ENCODE measurements at regions not wholly inside any gene's neighbourhood (a gene's known extent, or its start where the extent isn't known, plus 50 kb on each side); places are given as distances from the start of the nearest gene placed in this dataset.

DNA sequence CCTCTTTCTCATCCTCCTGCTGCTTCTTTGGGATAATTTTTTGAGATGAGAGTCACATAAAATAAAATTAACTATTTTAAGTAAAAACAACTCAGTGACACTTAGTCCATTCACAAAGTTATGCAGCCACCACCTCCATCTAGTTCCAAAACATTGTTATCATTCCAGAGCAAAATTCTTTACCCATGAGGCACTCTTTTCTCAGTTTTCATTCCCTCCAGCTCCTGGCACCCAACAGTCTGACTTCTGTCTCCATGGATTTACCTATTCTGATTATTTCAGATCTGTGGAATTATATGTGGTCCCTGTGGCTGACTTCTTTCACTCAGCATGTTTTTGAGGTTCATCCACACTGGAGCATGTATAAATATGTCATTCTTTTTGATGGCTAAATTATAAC, 239.9 kb upstream of the DYNLRB2 start:
- DNase-seq (ENCODE audit: low read depth): peak; percentile 68
- no peak overlapping the region for H3K4me3 ChIP-seq (ENCODE audit: low read length)
- TF ChIP-seq, protein P1, sequence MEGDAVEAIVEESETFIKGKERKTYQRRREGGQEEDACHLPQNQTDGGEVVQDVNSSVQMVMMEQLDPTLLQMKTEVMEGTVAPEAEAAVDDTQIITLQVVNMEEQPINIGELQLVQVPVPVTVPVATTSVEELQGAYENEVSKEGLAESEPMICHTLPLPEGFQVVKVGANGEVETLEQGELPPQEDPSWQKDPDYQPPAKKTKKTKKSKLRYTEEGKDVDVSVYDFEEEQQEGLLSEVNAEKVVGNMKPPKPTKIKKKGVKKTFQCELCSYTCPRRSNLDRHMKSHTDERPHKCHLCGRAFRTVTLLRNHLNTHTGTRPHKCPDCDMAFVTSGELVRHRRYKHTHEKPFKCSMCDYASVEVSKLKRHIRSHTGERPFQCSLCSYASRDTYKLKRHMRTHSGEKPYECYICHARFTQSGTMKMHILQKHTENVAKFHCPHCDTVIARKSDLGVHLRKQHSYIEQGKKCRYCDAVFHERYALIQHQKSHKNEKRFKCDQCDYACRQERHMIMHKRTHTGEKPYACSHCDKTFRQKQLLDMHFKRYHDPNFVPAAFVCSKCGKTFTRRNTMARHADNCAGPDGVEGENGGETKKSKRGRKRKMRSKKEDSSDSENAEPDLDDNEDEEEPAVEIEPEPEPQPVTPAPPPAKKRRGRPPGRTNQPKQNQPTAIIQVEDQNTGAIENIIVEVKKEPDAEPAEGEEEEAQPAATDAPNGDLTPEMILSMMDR (conservative IDR thresholded peaks at IDR 0.05; ENCODE audit: low read depth, low read length): no peak

DNA sequence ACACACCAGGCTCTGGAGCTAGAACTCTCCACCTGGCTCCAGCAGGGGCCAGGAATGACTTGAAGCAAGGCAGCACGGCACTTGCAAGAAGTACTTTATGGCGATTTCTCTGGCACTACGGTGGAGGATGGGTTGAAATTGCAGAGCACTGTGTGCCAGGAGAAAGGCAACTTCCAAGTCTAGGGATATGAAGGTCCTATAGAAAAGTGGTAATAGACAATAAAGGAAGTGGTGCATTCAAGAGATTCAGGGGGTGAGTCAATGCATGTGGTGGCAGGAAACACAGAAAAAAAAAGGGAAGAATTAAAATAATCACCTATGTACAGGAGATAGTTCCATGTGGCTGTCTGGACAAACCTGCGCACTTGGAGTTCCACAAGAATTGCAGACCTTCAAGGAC, 240.3 kb upstream of the DYNLRB2 start:
- TF ChIP-seq, protein P1 (conservative IDR thresholded peaks at IDR 0.05; ENCODE audit: low read depth, low read length): no peak
- no peak for DNase-seq (ENCODE audit: low read depth)
- H3K4me3 ChIP-seq (ENCODE audit: low read length): no peak overlapping the region

DNA sequence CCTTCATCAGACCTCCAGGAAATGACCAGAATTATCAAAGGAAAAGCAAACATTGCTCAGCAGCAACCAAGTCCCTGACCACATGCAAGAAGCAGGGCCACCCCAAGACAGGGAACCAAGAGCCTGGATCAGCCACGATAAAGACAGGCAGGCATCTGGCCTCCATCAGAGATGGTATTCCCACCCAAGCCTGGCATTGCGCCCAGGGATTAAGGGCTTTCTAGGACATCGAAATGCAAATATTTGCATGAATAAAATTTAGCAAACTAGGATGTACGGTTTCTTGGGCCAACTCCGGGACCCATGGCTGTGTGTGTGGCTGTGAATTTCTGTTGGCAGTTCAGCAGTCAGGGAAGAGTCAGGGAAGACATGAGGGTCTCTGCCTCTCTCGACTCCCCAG, 241.4 kb upstream of the DYNLRB2 start:
- no peak for DNase-seq (ENCODE audit: low read depth)
- TF ChIP-seq, protein P1 (conservative IDR thresholded peaks at IDR 0.05; ENCODE audit: low read depth, low read length): no peak

DNA sequence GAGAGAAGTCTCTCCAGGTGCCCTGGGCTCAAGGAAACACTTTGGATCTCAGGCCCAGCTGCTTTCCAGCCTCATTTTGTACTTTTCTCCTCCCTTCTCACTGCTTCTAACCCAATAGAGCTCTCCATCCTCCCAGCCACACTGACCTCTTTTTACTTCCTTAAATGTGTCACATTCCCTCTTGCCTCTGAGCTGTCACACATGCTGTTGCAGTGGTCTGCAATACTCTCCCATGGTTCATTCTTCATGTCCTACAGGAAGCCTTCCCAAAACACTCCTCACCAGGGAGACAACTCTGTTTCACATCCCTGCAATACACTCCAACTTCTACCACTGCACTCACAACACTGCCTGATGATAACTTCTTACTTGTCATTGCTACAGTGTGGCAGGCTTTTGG, 242.1 kb upstream of the DYNLRB2 start:
- H3K4me3 ChIP-seq (ENCODE audit: low read length): no peak overlapping the region
- DNase-seq (ENCODE audit: low read depth): no peak
- TF ChIP-seq, protein P1 (conservative IDR thresholded peaks at IDR 0.05; ENCODE audit: low read depth, low read length): no peak

More for the DNA sequence above, 241.4 kb upstream of the DYNLRB2 start:
- no peak overlapping the region for H3K4me3 ChIP-seq (ENCODE audit: low read length)

DNA sequence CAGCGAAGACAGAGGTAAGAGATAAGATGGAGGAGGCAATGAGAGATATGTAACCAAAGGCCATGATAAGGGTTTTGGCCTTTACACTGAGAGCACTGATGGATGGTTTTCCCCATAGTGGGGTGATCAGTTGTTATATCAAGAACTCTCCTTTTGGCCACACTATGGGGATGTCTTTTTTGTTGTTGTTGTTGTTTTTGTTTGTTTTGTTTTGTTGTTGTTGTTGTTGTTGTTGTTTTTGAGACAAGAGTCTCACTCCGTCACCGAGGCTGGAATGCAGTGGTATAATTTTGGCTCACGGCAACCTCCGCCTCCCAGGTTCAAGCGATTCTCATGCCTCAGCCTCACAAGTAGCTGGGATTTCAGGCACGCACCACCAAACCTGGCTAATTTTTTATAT, 244.8 kb upstream of the DYNLRB2 start:
- no peak for DNase-seq (ENCODE audit: low read depth)
- TF ChIP-seq, protein P1 (conservative IDR thresholded peaks at IDR 0.05; ENCODE audit: low read depth, low read length): no peak

DNA sequence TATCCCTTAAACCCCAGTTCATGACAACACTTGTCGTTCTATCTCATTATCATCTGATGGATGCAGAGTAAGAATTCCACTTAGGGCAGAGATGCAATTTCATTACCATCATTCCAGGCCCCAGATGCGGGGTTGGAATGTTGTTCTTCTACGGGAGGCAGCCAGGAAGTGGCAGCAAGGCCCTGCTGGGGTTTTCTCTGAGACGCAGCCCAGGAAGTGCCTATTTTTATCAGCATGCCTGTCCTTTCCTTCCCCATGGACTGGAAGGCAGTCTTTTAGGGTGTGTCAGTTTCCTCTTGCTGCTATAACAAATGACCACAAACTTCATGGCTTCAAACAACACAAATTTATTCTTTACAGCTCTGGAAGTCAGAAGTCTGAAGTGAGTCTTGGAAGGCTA, 246.6 kb upstream of the DYNLRB2 start:
- no peak for DNase-seq (ENCODE audit: low read depth)
- no peak overlapping the region for H3K4me3 ChIP-seq (ENCODE audit: low read length)
- TF ChIP-seq, protein P1 (conservative IDR thresholded peaks at IDR 0.05; ENCODE audit: low read depth, low read length): no peak

More for the DNA sequence above, 244.8 kb upstream of the DYNLRB2 start:
- H3K4me3 ChIP-seq (ENCODE audit: low read length): no peak overlapping the region

DNA sequence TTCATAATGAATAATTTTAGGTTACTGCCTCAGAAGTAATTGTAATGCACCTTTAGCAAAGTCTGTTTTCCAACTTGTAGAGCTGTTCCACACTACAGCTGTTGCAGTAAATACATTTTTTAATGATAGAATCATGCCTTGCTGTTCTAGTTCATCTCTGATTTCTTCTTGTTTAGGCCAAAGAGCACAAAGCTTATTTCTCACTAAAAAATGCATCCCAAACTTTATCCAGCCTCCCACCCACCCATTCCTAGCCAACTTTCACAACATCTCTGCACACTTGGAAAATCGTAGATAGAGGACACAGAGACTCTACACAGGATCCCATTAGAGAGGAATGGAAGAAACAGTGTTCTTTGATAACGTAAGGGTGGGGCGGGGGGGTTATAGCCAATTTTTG, 252.2 kb upstream of the DYNLRB2 start:
- H3K4me3 ChIP-seq (ENCODE audit: low read length): no peak overlapping the region
- DNase-seq (ENCODE audit: low read depth): no peak
- TF ChIP-seq, protein P1 (conservative IDR thresholded peaks at IDR 0.05; ENCODE audit: low read depth, low read length): no peak

Data from retinal pigment epithelial cell (primary cell).